Psoas muscle (tissue), 7 donors: ENCODE measurements at regions not wholly inside any gene's neighbourhood (a gene's known extent, or its start where the extent isn't known, plus 50 kb on each side); places are given as distances from the start of the nearest gene placed in this dataset.

Source experiments
- ATAC-seq, 4 donors: fragments of 200-7000 bp; cut with Tn5 transposase; one replicate each; pipeline ENCODE4 v1.9.1; 2020; ENCODE audit warnings: moderate library complexity in 3 of 4, mild to moderate bottlenecking in 2 of 4
- DNase-seq, 2 donors: peaks; one replicate each; pipeline ENCODE4 v3.0.0-alpha.2; 2020
- H3K27ac ChIP-seq: fragments of 200-600 bp; one replicate; pipeline ENCODE4 v1.8.0; 2022
- H3K27me3 ChIP-seq, 3 donors: fragments of 200-600 bp in 1 of 3; one replicate each; pipeline versions ENCODE4 v1.6.1 to v1.8.0; 2013 to 2022; ENCODE audit warnings: low read length in 2 of 3, mild to moderate bottlenecking in 2 of 3, moderate library complexity in 1 of 3; ENCODE audit not compliant: insufficient read depth in 3 of 3
- H3K36me3 ChIP-seq, 2 donors: fragments of 200-600 bp in 1 of 2; one replicate each; pipeline versions ENCODE4 v1.6.1 to v1.8.0; 2013 to 2022; ENCODE audit warnings: low read depth in 1 of 2, mild to moderate bottlenecking in 1 of 2, moderate library complexity in 1 of 2; ENCODE audit not compliant: insufficient read depth in 1 of 2
- H3K4me1 ChIP-seq: fragments of 200-600 bp; one replicate; pipeline ENCODE4 v1.8.0; 2022
- H3K4me3 ChIP-seq: fragments of 200-600 bp; one replicate; pipeline ENCODE4 v1.8.0; 2022; ENCODE audit warnings: mild to moderate bottlenecking
- H3K9me3 ChIP-seq: fragments of 200-600 bp; one replicate; pipeline ENCODE4 v1.8.0; 2022
- WGBS, 3 donors: extraction: QIAGEN DNeasy Blood & Tissue Kit; methylation state at CpG; one replicate each; pipeline versions ENCODE4 v1.1.6 to v1.1.7; 2013; 5-methylcytosine and 5-hydroxymethylcytosine counted together
- intact Hi-C, 2 donors: fragments of 100-400 bp; cut with DNase I; formaldehyde crosslinking; loops; one replicate each; pipeline versions ENCODE4 v1.11.0 to v1.14.2; 2022
- TF ChIP-seq, protein P1 (sequence below): fragments of 200-600 bp; IDR thresholded peaks from one replicate; pipeline ENCODE4 v1.8.0; 2022; ENCODE audit warnings: antibody characterized with exemption
- donor health status: healthy with polysubstance abuse.
- donor health status: DM: no; HTN: no; CAD: no; lungs with moderate emphysema.
- donor health status: Bipolar disorder and iron deficiency.
- donor health status: healthy.
- donor health status: DM: yes; HTN: yes; CAD: no.
- donor health status: DM: no; HTN: no; CAD: no.
- donor health status: DM: yes; HTN: yes; CAD: no.

DNA sequence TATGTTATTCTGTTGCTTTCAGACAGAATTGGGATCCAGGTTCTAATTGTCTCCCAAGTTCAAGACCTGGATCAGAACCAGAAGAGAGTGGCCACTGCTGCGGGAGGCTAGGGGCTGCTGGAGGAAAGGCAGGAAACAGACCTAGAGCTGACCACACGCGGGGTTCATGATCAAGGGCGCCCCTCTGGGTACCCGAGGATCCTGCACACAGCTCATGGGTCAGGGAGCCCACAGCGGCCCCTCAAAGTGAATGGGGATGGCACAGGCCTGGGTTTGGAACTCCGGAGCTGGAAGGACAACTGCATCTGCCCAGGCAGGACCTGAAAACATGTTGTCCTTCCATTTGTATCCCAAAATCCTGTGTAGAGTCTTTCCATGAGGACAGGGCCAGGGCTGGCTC lies 107.0 kb downstream of the RMI2 start:
- TF ChIP-seq, protein P1, sequence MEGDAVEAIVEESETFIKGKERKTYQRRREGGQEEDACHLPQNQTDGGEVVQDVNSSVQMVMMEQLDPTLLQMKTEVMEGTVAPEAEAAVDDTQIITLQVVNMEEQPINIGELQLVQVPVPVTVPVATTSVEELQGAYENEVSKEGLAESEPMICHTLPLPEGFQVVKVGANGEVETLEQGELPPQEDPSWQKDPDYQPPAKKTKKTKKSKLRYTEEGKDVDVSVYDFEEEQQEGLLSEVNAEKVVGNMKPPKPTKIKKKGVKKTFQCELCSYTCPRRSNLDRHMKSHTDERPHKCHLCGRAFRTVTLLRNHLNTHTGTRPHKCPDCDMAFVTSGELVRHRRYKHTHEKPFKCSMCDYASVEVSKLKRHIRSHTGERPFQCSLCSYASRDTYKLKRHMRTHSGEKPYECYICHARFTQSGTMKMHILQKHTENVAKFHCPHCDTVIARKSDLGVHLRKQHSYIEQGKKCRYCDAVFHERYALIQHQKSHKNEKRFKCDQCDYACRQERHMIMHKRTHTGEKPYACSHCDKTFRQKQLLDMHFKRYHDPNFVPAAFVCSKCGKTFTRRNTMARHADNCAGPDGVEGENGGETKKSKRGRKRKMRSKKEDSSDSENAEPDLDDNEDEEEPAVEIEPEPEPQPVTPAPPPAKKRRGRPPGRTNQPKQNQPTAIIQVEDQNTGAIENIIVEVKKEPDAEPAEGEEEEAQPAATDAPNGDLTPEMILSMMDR = no peak
- ATAC-seq (no peak), DNase-seq (no peak)
- H3K9me3 ChIP-seq = no peaks in the 10 kb centered on the region
- no peak overlapping the region for H3K27ac ChIP-seq
- H3K36me3 ChIP-seq = no peaks in the 10 kb centered on the region
- WGBS, 3 donors = 86 to 93% (median 89%) methylated on average over 7 of the region's 7 CpGs
- no peaks in the 10 kb centered on the region for H3K27me3 ChIP-seq
- no peaks in the 10 kb centered on the region for H3K4me1 ChIP-seq
- H3K4me3 ChIP-seq = no peak overlapping the region
- intact Hi-C loops = no loop called here

DNA sequence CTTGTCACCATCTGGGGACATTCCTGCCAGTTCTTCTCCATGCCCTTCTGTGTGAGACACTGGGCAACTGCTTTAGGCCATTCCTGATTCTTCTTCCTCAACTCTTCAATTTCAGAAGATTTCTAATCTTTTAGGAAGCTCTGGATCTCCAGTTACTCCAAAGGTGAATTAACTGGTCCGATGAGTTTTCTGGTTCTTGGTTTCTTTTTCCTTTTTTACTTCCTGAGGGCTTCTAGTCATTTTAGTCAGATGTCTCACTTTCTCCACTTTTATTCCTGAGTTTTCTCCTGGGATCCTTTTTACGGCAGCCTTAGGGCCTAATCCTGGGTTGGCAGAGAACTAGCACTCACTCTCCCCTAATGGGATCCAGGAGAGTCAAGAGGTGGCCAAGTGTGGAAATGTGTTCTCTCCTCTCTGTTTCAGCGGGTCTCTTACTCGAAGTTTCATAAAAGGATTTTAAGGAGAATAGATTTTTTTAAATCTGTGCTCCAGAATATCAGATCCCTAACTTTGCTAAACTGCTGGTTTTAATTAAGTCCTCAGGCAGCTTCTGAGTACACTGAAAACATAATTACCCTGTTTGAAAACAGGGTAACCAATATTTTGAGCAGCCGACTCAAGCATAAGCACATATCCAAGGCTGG lies 107.6 kb downstream of the RMI2 start:
- TF ChIP-seq, protein P1 = no peak
- no peak for DNase-seq
- H3K4me3 ChIP-seq = no peak overlapping the region
- H3K27ac ChIP-seq = no peak overlapping the region
- H3K27me3 ChIP-seq = no peaks in the 10 kb centered on the region
- H3K4me1 ChIP-seq = no peaks in the 10 kb centered on the region
- ATAC-seq = no peak
- 43 to 66% (median 45%) methylated on average over 5 of the region's 5 CpGs for WGBS, 3 donors
- H3K9me3 ChIP-seq = no peaks in the 10 kb centered on the region
- no peaks in the 10 kb centered on the region for H3K36me3 ChIP-seq
- intact Hi-C loops = no loop called here

DNA sequence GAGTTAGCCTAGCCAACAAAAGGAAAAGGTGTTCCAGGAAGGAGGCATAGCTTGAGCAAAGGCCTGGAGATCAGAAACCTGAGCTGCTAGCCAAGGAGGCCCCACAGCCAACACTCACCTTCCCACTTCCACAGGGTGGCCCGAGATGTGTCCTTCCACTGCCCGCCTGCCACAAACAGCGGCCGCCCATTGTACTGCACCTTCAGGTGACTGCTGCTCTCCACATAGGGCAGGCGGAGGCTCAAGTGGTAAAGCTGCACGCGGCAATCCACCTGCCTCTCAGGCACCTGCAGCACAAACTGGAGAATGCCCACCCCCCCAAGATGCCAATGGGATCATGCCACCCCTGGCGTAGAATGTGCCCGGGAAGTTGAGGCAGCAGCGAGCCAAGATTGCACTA lies 111.5 kb downstream of the RMI2 start:
- H3K9me3 ChIP-seq = no peaks in the 10 kb centered on the region
- H3K4me3 ChIP-seq = no peak overlapping the region
- no peak for DNase-seq
- intact Hi-C loops = no loop called here
- WGBS, 3 donors = 90 to 97% (median 94%) methylated on average over 10 of the region's 10 CpGs
- H3K27ac ChIP-seq = no peak overlapping the region
- no peak for ATAC-seq
- H3K27me3 ChIP-seq = no peaks in the 10 kb centered on the region
- no peaks in the 10 kb centered on the region for H3K4me1 ChIP-seq
- H3K36me3 ChIP-seq = no peaks in the 10 kb centered on the region
- TF ChIP-seq, protein P1 = no peak

DNA sequence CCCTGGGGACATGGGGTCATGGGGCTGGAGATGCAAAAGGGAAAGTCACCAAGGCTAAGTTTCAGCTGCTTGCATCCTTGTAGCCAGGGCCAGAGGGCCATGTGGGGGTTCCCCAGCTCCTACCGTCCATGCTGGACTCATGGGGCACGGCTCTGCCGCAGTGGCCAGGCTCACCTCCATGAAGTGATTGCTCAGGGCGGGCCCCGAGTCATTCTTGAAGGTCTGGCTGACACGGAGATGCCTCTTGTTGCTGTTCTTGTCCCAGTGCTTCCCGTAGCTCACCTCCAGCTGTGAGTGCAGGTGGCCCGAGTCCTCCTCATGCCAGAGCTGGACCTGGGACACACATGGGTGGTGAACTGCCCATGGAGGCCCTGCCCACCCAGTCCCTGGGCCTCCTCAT lies 114.5 kb downstream of the RMI2 start:
- WGBS, 3 donors = 67 to 73% (median 69%) methylated on average over 8 of the region's 8 CpGs
- TF ChIP-seq, protein P1 = no peak
- H3K36me3 ChIP-seq = no peaks in the 10 kb centered on the region
- H3K27me3 ChIP-seq = no peaks in the 10 kb centered on the region
- H3K27ac ChIP-seq = no peak overlapping the region
- intact Hi-C loops = no loop called here
- ATAC-seq = no peak
- DNase-seq = no peak
- H3K9me3 ChIP-seq = no peaks in the 10 kb centered on the region
- no peaks in the 10 kb centered on the region for H3K4me1 ChIP-seq
- H3K4me3 ChIP-seq = no peak overlapping the region
